ENCODE measurements at regions not wholly inside any gene's neighbourhood (a gene's known extent, or its start where the extent isn't known, plus 50 kb on each side); places are given as distances from the start of the nearest gene placed in this dataset.
"Not testable (repeated sequence)": the region's sequence is repeated elsewhere in the genome, so short reads cannot be mapped to it uniquely, and the experiment has no call there.

- TF ChIP-seq, protein P1, sequence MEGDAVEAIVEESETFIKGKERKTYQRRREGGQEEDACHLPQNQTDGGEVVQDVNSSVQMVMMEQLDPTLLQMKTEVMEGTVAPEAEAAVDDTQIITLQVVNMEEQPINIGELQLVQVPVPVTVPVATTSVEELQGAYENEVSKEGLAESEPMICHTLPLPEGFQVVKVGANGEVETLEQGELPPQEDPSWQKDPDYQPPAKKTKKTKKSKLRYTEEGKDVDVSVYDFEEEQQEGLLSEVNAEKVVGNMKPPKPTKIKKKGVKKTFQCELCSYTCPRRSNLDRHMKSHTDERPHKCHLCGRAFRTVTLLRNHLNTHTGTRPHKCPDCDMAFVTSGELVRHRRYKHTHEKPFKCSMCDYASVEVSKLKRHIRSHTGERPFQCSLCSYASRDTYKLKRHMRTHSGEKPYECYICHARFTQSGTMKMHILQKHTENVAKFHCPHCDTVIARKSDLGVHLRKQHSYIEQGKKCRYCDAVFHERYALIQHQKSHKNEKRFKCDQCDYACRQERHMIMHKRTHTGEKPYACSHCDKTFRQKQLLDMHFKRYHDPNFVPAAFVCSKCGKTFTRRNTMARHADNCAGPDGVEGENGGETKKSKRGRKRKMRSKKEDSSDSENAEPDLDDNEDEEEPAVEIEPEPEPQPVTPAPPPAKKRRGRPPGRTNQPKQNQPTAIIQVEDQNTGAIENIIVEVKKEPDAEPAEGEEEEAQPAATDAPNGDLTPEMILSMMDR (IDR thresholded peaks at IDR 0.05; ENCODE audit: insufficient read depth, low read length, poor library complexity, severe bottlenecking) = not testable (repeated sequence)
- TF ChIP-seq EZH2phosphoT487 (conservative IDR thresholded peaks at IDR 0.05; ENCODE audit: low read length) = not testable (repeated sequence)
Observed at GRCh38 chr13:91251573-91251972, 95.9 kb upstream of the MIR17HG start.
